Gastroesophageal sphincter (tissue), 3 donors: ENCODE measurements at regions not wholly inside any gene's neighbourhood (a gene's known extent, or its start where the extent isn't known, plus 50 kb on each side); places are given as distances from the start of the nearest gene placed in this dataset.

Source experiments
- POLR2A ChIP-seq, 2 donors: fragments of 450-650 bp; IDR thresholded peaks; one replicate each; pipeline ENCODE4 v1.6.1; 2017; ENCODE audit warnings: antibody characterized with exemption in 2 of 2, mild to moderate bottlenecking in 2 of 2, moderate library complexity in 1 of 2
- POLR2AphosphoS5 ChIP-seq: sonication (generic); formaldehyde crosslinking; IDR thresholded peaks from one replicate; pipeline ENCODE4 v1.6.1; 2017; ENCODE audit warnings: antibody characterized with exemption
- TF ChIP-seq, protein P1 (sequence below), 4 experiments: fragments of 200-600 bp in 2 of 4; fragments of 450-650 bp in 2 of 4; sonication (generic) in 1 of 4; IDR thresholded peaks; one replicate each; pipeline ENCODE4 v1.5.1; 2017 to 2019; ENCODE audit warnings: antibody characterized with exemption in 4 of 4, mild to moderate bottlenecking in 2 of 4, moderate library complexity in 2 of 4

GRCh38 chr3:124364317-124365020, 365.8 kb upstream of the UMPS start:
- TF ChIP-seq, protein P1, sequence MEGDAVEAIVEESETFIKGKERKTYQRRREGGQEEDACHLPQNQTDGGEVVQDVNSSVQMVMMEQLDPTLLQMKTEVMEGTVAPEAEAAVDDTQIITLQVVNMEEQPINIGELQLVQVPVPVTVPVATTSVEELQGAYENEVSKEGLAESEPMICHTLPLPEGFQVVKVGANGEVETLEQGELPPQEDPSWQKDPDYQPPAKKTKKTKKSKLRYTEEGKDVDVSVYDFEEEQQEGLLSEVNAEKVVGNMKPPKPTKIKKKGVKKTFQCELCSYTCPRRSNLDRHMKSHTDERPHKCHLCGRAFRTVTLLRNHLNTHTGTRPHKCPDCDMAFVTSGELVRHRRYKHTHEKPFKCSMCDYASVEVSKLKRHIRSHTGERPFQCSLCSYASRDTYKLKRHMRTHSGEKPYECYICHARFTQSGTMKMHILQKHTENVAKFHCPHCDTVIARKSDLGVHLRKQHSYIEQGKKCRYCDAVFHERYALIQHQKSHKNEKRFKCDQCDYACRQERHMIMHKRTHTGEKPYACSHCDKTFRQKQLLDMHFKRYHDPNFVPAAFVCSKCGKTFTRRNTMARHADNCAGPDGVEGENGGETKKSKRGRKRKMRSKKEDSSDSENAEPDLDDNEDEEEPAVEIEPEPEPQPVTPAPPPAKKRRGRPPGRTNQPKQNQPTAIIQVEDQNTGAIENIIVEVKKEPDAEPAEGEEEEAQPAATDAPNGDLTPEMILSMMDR (IDR thresholded peaks at IDR 0.05) = no peak
- TF ChIP-seq POLR2AphosphoS5 (no peak), POLR2A (IDR thresholded peaks at IDR 0.05) (no peak)
